K562 (cell line): ENCODE measurements at regions not wholly inside any gene's neighbourhood (a gene's known extent, or its start where the extent isn't known, plus 50 kb on each side); places are given as distances from the start of the nearest gene placed in this dataset.

Experiments
- CHD7 ChIP-seq: fragments of 200-600 bp; sonication (generic); IDR thresholded peaks from one replicate; pipeline ENCODE4 v1.6.1; 2012; ENCODE audit warnings: mild to moderate bottlenecking, low read depth, low read length, inconsistent platforms
- EZH2 ChIP-seq: IDR thresholded peaks from 2 replicates; pipeline ENCODE4 v1.6.1; 2012; ENCODE audit warnings: low read depth, mild to moderate bottlenecking, inconsistent platforms, low read length, borderline replicate concordance
- FOXK2 ChIP-seq, 2 experiments: fragments of 450-650 bp; IDR thresholded peaks in 1 of 2; conservative IDR thresholded peaks in 1 of 2; 2 replicates each; pipeline ENCODE4 v1.6.1; 2016; ENCODE audit warnings: low read depth in 2 of 2, mild to moderate bottlenecking in 1 of 2
- L3MBTL2 ChIP-seq: fragments of 450-650 bp; IDR thresholded peaks from 2 replicates; pipeline ENCODE4 v1.6.1; 2016; ENCODE audit warnings: mild to moderate bottlenecking, moderate library complexity
- PTRF ChIP-seq: fragments of 450-650 bp; IDR thresholded peaks from 2 replicates; pipeline ENCODE4 v1.6.1; 2016; ENCODE audit warnings: mild to moderate bottlenecking, missing genetic modification characterization, missing compliant biosample characterization
- SREBF2 ChIP-seq: sonication (generic); formaldehyde crosslinking; IDR thresholded peaks from 2 replicates; pipeline ENCODE4 v1.4.0; 2020; ENCODE audit warnings: mild to moderate bottlenecking, missing genetic modification reagents
- TBP ChIP-seq: optimal IDR thresholded peaks from 2 replicates; pipeline ENCODE3; 2011; ENCODE audit warnings: low read depth, low read length, improper control_type of control experiment
- ZNF133 ChIP-seq: fragments of 250-450 bp; sonication (Bioruptor Pico); IDR thresholded peaks from 2 replicates; pipeline ENCODE4 v1.4.0; 2020; ENCODE audit warnings: mild to moderate bottlenecking
- TF ChIP-seq, protein P1 (sequence below): fragments of 450-650 bp; formaldehyde crosslinking; IDR thresholded peaks from 2 replicates; pipeline ENCODE4 v1.4.0; 2020; ENCODE audit warnings: mild to moderate bottlenecking, moderate library complexity
- TF ChIP-seq, protein P2 (sequence below): fragments of 200-800 bp; sonication (Bioruptor generic); IDR thresholded peaks from 2 replicates; pipeline ENCODE4 v1.6.1; 2016; ENCODE audit warnings: missing genetic modification characterization, missing compliant biosample characterization

DNA sequence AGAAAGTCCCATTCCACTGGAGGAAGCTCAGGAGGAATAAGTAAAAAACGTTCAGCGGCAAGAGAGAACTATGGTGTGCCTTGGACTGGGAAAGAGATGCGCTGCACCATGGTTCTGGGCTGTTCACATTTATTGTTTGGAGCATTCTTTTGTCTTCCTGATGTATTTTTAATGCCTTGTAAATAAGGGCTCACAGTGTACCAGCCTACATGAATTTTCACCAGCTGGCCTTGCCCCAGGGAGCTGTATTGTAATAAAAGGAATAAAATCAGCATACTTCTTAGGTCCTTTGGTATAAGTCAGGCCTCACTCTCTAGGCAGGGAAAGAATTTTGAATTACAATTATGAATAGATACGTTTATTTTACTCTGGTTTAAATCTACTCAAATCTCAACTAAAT lies 1249.6 kb downstream of the CNTNAP5 start (continued):
- TF ChIP-seq CHD7, result no peak
- TF ChIP-seq PTRF, result no peak
- TF ChIP-seq ZNF133 (CRISPR knock-in tag), result no peak
- TF ChIP-seq L3MBTL2, result no peak
- TF ChIP-seq FOXK2 (conservative IDR thresholded peaks at IDR 0.05 in 1 of 2, IDR thresholded peaks at IDR 0.05 in 1 of 2; ENCODE audit: low read depth in 2 of 2), result no peak
- TF ChIP-seq, protein P1, sequence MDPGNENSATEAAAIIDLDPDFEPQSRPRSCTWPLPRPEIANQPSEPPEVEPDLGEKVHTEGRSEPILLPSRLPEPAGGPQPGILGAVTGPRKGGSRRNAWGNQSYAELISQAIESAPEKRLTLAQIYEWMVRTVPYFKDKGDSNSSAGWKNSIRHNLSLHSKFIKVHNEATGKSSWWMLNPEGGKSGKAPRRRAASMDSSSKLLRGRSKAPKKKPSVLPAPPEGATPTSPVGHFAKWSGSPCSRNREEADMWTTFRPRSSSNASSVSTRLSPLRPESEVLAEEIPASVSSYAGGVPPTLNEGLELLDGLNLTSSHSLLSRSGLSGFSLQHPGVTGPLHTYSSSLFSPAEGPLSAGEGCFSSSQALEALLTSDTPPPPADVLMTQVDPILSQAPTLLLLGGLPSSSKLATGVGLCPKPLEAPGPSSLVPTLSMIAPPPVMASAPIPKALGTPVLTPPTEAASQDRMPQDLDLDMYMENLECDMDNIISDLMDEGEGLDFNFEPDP (CRISPR knock-in tag), result no peak
- no peak for TF ChIP-seq EZH2
- TF ChIP-seq TBP, result no peak
- TF ChIP-seq, protein P2, sequence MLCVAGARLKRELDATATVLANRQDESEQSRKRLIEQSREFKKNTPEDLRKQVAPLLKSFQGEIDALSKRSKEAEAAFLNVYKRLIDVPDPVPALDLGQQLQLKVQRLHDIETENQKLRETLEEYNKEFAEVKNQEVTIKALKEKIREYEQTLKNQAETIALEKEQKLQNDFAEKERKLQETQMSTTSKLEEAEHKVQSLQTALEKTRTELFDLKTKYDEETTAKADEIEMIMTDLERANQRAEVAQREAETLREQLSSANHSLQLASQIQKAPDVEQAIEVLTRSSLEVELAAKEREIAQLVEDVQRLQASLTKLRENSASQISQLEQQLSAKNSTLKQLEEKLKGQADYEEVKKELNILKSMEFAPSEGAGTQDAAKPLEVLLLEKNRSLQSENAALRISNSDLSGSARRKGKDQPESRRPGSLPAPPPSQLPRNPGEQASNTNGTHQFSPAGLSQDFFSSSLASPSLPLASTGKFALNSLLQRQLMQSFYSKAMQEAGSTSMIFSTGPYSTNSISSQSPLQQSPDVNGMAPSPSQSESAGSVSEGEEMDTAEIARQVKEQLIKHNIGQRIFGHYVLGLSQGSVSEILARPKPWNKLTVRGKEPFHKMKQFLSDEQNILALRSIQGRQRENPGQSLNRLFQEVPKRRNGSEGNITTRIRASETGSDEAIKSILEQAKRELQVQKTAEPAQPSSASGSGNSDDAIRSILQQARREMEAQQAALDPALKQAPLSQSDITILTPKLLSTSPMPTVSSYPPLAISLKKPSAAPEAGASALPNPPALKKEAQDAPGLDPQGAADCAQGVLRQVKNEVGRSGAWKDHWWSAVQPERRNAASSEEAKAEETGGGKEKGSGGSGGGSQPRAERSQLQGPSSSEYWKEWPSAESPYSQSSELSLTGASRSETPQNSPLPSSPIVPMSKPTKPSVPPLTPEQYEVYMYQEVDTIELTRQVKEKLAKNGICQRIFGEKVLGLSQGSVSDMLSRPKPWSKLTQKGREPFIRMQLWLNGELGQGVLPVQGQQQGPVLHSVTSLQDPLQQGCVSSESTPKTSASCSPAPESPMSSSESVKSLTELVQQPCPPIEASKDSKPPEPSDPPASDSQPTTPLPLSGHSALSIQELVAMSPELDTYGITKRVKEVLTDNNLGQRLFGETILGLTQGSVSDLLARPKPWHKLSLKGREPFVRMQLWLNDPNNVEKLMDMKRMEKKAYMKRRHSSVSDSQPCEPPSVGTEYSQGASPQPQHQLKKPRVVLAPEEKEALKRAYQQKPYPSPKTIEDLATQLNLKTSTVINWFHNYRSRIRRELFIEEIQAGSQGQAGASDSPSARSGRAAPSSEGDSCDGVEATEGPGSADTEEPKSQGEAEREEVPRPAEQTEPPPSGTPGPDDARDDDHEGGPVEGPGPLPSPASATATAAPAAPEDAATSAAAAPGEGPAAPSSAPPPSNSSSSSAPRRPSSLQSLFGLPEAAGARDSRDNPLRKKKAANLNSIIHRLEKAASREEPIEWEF (CRISPR knock-in tag), result no peak
- TF ChIP-seq SREBF2 (CRISPR knock-in tag), result no peak
